HG03064 (cell line): ENCODE measurements at regions not wholly inside any gene's neighbourhood (a gene's known extent, or its start where the extent isn't known, plus 50 kb on each side); places are given as distances from the start of the nearest gene placed in this dataset.
"Not testable (repeated sequence)": the region's sequence is repeated elsewhere in the genome, so short reads cannot be mapped to it uniquely, and the experiment has no call there.

Experiments used
- ATAC-seq: cut with Tn5 transposase; IDR thresholded peaks from one replicate; pipeline ENCODE4 v1.9.1; 2021; ENCODE audit warnings: low read depth; ENCODE audit not compliant: unreplicated experiment

DNA sequence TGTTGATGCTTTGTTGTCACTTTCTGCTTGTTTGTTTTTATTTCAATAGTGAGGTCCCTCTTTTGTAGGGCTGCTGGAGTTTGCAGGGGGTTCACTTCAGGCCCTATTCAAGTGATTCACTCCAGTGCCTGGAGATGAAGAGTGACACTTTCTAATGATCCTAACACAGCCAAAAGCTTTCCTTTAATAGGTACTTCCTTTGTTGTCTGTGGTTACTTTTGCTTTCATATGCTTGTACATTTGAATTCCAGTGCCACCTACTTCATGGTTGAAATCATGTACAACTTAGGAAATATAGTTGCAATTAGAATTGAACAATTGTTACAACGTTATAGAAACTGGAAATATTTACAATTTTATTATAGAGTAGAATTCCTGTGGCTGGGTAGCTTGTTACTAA lies 466.8 kb upstream of the EPHA3 start:
- no peak for ATAC-seq

DNA sequence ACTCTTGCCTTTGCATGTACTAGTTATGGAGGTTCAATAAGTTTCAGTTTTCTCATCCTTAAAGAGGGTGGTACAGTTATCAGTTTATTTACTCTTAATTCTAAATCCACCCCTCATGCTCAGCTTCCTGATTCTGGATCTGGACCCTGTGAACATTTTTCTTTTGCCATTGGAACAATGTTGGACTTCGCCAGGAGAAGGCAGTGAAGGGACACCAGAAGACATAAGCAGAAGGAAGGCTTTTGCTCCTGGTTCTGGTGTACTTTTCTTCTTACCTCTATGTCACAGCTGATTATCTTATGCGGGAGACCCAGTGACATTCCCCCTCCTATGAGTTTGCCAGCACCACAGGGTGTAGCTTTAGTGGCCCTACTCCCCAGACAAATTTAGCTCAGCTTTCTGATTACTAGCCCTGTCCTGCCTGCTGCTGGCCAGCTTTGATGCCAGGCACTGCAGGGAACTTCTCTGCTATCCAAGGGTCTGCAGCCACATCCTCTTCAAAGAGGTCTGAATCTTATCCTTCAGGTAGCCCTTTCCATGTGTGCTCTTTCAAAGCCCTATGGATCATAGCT lies 466.3 kb upstream of the EPHA3 start:
- ATAC-seq = no peak

DNA sequence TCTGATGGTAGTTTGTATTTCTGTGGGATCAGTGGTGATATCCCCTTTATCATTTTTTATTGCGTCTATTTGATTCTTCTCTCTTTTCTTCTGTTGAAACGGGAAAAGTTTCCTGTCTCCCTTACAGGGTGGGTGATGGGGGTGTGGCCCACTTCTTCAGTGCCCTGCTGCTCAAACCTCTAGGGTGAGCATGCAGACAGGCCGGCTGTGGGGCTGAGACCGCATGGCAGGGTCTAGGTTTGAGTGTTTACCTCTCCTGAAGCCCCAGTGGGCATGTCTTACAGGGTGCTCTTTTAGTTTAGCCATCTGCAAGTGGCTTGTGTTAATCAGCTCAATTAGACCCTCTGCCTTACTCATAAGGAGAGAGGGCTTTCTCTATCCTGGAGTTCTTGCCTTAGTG lies 450.0 kb upstream of the EPHA3 start:
- ATAC-seq = no peak

DNA sequence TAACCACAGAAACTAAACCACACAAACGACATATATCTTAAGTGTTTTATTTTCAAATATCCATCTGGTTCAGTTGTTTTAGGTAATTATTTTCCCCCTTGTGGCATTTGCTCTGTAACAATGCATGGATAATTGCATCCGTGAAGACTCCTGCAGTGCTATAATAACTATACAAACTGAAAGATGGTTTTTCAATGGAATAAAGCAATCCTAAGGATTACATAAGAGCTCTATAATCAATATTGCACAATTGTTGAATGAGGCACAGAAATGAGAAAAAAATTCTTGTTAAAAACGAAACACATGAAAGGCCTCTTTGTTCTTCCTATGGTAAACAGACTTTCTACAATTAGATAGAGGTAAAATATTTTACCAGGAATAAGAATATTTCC lies 446.0 kb upstream of the EPHA3 start:
- no peak for ATAC-seq

DNA sequence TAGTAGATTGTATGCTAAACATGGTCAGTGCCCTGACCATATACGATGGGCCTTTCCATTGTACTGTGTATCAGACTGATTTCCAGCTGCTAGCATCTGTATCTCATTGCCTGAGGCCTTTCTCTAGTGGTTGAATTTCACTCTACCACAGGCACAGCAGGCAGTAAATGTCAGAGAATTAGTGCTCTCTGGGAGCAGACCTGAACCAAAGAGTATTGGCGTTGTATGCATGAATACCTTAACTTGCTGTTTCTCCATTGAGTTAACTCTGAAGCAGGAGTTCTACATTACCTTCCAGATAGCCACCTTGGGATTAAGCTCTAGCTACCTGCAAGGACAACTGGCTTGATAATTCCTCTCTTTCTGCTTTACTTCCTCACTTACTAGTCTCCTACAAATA lies 439.2 kb upstream of the EPHA3 start:
- no peak for ATAC-seq

DNA sequence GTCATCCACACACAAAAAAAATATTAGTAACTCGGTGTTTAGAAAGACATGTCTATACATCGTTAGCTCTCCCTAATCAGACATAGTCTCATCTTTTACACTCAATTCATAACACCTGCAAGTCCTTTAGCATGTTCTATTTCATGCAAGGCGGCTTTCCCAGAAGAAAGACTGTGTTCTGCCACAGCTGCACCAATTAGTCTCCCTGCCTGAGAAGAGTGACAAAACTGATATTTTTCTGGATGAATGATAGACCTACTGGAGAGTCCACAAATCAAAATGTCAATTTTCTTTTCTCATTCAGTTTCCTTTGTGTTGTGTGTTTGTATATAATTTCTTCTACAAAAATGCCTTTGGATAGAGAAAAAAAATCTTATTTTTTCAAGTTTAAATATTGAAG lies 435.8 kb upstream of the EPHA3 start:
- no peak for ATAC-seq

DNA sequence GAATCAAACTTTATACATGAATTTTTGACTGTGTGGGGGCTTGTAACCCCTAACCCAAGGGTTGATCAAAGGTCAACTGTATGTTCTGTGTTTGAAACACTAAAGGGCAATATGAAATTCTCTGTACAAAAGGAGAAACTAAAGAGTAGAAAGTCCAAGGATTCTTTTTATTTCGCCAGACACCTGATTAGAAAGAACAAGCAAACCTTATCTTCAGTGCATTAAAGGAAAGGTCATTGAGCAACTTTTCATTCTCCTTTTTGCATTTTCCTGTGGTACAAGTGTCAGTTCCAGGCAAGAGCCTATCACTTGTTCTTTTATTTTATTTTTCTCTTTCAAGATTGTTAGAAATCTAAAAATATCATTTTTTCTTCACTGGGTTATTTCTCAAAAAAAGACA lies 430.1 kb upstream of the EPHA3 start:
- no peak for ATAC-seq

DNA sequence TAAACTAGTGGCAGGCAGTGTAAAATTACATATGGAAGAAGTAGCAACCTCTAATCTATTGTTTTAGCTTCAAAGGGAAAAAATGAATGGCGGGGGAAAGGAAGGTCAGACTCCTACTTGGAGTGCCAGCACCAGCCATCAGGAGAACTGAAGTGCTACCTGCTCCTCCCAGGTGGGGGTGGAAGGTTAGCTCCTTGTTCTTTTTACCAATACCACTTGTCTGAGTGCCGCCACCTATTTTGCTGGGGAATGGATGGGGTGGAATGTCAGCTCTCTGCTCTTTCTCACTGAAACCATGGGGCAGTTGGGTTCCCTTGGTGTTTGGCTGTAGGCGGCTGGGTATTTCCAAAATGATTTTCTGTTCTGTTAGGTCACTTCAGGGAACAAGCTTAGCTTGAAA lies 428.7 kb upstream of the EPHA3 start:
- ATAC-seq = no peak

DNA sequence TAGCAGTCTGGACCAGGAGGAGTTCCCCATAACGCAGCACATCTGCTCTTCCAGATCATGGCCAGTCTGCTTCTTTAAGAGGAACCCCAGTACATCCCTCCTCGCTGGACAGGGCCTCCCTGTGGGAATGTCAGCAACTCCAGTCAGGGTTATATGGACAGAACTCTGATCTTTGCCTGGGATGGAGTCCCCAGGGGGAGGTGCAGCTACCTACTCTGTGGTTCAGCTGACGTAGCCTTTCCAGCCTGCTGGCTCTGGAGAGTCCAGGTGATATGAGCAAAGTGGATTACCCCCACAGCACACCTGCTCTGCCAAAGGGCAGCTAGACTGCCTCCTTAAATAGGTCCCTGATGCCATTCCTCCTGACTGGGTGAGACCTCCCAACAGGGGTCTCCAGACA lies 417.1 kb upstream of the EPHA3 start:
- ATAC-seq = no peak

DNA sequence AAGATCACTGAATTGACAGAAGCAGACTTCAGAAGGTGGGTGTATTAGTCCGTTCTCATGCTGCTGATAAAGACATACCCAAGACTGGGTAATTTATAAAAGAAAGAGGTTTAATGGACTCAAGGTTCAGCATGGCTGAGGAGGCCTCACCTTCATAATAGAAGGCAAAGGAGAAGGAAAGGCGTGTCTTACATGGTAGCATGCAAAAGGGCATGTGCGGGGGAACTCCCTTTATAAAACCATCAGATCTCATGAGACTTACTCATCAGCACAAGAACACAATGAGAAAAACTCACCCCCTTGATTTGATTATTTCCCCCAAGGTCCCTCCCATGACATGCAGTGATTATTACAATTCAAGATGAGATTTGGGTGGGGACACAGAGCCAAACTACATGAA lies 416.3 kb upstream of the EPHA3 start:
- ATAC-seq = no peak

DNA sequence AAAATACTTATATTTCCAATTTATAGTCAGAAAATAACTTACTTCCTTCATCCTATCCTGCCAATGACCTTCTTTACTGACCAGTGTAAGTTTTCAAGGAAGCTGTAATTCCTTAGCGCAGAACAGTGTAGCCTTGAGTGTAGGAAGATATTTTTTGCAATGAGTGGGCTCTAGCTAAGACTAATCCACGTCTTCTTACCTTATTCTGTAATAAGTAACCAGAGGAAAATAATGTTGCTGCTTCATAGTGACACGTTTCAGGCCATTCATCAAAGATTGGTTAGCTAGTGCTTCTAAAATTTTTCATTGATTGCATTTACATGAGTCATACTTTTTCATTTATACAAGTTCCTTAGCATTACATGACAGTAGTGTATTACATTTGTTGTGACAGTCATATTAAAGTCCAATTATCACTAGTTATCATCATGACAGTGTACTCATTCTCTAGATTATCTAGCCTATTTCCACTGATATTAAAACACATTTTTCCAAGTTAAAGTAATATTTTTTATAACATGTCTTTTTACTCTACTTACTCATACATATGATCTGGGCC lies 403.8 kb upstream of the EPHA3 start:
- no peak for ATAC-seq

DNA sequence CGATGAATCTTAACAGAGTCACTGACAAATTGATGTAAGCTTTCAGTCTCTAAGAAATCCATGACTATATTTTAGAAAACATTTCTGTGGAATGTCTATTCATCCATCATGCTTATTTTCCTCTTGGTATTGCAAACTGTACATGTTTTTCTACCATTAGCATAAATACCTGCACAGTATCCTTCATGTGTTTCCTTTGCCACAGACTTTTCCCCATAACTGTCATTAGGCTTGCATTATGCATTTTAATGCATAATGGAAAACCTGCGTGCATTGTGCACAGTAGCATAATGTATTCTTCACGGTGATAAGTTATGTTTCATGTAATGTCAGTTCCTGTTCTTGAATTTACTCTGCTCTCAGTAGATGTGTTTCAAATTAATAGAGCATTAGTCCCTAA lies 403.1 kb upstream of the EPHA3 start:
- ATAC-seq = no peak

DNA sequence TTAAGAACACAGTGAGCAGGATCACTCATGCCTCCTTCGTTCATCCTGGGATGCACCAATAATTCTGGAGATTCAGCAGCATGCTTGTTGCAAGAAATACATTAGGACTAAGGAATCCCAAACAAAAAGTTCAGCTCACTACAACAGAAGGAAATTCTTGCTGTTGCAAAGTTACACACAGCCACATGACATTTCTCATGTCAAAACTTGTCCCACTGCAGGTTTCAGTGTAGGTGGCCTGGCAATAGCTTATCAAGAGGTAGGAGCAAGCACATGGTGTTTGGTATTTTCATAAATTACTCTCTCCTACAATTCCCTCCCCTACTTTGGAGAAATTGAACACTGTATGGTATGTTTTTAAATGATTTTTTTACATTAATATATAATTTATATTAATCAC lies 399.6 kb upstream of the EPHA3 start:
- no peak for ATAC-seq

DNA sequence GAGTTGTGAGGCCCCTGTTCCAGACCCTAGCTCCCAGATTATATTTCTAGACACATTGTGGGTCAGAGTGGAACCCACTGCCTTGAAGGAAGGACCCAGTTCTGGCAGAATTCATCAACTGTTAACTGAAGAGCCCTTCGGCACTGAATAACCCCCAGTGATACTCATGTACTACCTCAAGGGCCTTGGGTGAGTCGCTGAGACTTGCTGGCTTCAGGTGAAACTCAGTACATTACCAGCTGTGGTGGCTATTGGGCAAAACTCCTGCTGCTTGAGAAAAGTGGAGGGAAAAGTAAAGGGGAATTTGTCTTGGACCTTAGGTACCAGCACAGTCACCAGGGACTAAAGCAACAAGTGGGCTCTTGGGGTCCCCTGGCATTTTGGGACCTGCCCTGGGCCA lies 394.9 kb upstream of the EPHA3 start:
- ATAC-seq = no peak

DNA sequence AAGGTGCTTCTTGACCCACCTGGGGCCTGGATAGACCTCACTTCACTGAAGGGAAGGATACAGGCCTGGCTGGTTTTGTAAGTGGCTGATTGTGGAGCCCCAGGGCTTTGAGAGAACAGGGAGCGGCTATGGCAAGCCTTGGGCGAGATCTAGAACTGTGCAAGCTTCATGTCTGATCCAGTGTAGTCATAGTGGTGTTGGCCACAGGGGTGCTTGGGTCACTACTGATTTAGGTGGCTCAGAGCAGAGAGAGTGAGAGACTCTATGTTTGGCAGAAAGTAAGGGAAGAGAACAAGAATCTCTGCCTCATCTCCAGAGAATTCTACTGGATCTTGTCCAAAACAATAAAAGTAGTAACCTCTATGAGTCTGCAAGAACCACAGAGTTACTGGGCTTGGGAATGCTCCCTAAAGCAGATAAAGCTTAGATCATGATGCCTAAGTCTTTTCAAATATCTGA lies 394.2 kb upstream of the EPHA3 start:
- no peak for ATAC-seq

DNA sequence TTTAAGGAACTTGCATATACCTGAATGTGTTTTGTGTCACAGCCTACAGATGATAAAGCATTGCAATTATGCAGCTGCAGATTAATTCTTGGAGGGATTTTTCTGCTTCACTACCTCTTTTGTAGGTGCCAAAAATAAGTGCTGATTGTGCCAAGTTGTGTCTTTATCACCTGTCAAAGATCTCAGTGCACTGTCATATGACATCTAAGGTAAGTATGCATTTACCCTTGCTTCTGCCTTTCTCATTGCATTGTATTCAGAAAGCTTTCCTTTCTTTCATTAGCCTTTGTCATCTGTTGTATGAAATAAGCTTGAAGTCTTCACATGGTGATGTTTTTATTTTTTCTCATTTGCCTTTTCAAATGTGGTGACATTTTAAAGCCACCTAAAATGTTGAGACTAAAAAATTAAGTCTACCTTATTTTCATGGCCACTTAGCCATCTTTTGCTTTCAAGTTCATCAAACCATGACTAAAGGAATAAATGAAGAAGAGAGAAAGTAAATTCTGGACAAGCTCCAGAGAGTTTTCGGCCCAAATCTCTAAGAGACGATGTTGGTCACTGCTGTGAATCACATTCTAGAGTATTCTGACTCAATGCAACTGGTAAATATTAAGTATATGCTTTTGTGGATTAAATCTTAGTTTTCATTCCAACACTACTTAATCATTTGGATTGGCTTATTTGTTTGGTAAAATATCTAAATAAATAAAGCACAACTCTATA lies 381.8 kb upstream of the EPHA3 start:
- ATAC-seq = no peak

DNA sequence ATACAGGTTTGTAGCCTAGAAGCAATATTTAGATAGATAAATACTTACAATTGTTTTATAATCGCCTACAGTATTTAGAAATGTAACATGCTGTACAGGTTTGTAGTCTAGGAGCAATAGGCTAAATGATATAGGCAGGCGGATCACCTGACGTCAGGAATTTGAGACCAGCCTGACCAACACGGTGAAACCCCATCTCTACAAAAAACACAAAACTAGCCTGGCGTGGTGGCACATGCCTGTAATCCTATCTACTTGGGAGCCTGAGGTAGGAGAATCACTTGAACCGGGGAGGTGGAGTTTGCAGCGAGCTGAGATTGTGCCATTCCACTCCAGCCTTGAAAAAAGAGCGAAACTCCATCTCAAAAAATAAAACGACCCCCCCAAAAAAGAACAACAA lies 375.2 kb upstream of the EPHA3 start:
- ATAC-seq = no peak

DNA sequence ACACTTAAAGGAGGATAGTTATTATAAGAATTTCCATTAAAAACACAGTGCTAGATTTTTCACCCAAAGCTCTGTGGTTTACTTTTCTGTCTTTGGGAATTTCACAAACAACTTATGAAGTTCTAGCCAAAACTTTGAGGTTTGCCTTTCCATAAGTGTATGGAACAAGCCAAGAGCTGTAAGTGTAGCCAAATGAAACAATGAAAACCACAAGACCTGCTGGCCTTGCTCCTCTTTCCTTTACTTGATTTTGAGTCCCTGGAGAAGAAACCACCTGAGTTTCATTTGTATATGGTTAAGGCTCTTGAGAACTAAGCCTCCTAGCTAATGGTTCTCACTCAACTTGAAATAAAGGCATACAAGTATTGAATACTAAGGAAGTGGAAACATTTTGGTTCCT lies 365.3 kb upstream of the EPHA3 start:
- ATAC-seq = no peak

DNA sequence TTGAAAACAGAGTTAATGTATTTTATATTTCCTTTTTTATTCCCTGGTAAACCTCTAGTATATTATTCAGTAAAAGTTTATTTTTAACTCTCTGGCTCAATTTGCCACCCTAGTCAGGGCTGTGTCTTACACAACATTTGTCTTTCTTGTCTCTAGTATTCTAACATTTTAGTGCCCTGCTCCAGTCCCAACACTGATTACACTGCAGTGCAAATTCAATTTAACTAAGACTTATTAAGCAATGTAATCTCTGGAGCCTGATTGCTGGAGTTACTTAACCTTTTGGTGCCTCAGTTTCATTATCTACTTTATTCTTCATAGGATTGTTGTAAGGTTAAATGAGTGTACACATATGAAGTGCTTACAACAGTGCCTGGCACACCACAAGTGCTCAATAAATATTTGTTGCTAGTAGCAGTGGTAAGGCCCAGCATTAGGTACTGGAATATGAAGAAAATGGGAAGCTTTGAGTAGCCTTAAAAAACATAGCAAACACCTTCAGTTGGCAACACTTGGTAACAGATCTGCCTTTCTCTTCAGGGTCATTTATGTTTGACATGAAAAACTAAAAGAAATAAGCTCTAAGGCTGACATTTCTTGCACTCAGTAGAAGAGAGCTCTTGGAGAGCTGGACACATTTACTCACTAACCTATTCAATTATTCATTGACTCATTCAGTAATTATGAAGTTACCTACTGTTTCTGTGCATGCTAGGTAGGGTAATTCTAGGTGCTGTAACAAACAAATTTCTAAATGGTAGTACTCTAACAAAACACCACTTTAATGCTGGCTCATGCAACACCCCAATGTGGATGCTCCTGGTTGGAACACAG lies 364.5 kb upstream of the EPHA3 start:
- ATAC-seq = no peak

DNA sequence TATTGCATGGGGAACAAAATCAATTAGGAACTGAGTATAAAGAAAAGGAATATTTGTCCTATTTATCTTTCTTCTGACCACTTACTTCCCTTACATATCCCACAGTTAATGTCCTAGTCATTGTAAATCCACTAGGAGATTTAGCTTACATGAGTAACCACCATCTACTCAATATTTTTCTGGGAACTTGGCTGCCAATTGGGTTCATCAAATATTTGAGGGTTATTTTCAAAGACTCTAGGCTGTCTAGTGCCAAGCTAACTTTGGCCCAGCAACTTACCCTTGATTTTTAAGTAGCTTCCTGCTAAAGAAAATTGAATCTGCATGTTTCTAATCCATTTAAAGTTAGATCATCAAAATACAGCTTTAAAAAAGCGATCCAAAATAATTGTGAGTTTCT lies 362.5 kb upstream of the EPHA3 start:
- no peak for ATAC-seq

DNA sequence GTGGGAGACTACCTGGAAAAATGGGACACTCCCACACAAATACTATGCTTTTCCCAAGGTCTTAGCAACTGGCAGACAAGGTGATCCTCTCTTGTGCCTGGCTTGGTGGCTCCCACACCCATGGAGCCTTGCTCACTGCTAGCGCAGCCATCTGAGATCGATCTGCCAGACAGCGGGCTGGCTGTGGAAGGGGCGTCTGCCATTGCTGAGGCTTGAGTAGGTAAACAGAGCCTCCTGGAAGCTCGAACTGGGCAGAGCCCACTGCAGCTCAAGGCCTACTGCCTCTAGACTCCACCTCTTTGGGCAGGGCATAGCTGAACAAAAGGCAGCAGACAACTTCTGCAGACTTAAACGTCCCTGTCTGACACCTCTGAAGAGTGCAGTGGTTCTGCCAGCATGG lies 360.3 kb upstream of the EPHA3 start:
- not testable (repeated sequence) for ATAC-seq

DNA sequence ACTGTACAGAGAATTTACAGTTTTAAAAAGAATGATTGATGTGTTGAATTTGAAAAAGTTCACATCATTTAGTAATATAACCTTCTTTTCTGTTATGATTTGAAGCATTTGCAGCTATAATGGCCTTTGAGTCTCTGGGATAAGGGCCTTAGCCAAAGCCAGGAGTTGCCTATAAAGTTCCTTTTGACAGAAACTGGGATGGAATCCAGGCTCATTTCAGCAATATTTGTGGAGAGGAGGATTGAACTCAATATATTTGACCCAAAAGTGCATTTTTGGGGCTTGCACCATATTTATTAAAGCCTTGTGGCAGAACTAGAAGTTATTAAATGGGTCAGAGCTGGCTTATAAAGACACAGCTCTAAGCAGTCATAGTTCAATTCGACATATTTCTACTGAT lies 348.7 kb upstream of the EPHA3 start:
- ATAC-seq = no peak
